ENCODE measurements at regions not wholly inside any gene's neighbourhood (a gene's known extent, or its start where the extent isn't known, plus 50 kb on each side); places are given as distances from the start of the nearest gene placed in this dataset.

DNA sequence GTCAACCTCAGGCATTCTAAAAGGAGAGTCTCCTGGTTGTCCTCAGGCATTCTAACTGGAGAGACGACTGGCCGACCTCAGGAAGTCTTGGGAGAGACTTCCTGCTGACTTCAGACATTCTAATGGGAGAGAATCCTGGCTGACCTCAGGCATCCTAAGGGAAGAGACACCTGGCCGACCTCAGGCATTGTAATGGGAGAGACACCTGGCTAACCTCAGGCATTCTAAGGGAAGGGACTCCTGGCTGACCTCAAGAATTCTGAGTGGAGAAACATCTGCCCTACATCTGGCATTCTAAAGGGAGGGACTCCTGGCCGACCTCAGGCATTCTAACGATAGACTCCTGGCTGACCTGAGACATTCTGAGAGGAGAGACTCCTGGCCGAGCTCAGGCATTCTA lies 1353.3 kb downstream of the UQCRFS1 start:
- TF ChIP-seq CTCF (IDR thresholded peaks at IDR 0.05) (no peak), POLR2A (IDR thresholded peaks at IDR 0.05) (no peak)
